NCI-H1417 (cell line): ENCODE measurements at regions not wholly inside any gene's neighbourhood (a gene's known extent, or its start where the extent isn't known, plus 50 kb on each side); places are given as distances from the start of the nearest gene placed in this dataset.
"Not testable (repeated sequence)": the region's sequence is repeated elsewhere in the genome, so short reads cannot be mapped to it uniquely, and the experiment has no call there.

Source experiments
- DNase-seq, 3 experiments: peaks; one replicate each; lab custom pipeline; 2025; lab: John Stamatoyannopoulos, UW

- DNase-seq: no peak
These were observed 218.4 kb upstream of the FN1 start for GRCh38 chr2:215654148-215654819.

GRCh38 chr2:215653344-215654030 lies 217.6 kb upstream of the FN1 start:
- DNase-seq: no peak

GRCh38 chr2:215652388-215652787 lies 216.5 kb upstream of the FN1 start:
- no peak for DNase-seq

- DNase-seq: no peak
These were observed 215.5 kb upstream of the FN1 start for GRCh38 chr2:215651412-215651811.

- no peak for DNase-seq
These were observed 208.5 kb upstream of the FN1 start for GRCh38 chr2:215644233-215644897.

GRCh38 chr2:215638687-215639086 lies 202.8 kb upstream of the FN1 start:
- DNase-seq: no peak

GRCh38 chr2:215637651-215638050 lies 201.8 kb upstream of the FN1 start:
- no peak for DNase-seq

GRCh38 chr2:215636816-215637215 lies 200.9 kb upstream of the FN1 start:
- no peak for DNase-seq

GRCh38 chr2:215635788-215636139 lies 199.9 kb upstream of the FN1 start:
- no peak for DNase-seq

- no peak for DNase-seq
These were observed 199.4 kb upstream of the FN1 start for GRCh38 chr2:215635071-215635787.

- no peak for DNase-seq
These were observed 197.5 kb upstream of the FN1 start for GRCh38 chr2:215633360-215633759.

GRCh38 chr2:215631696-215632095 lies 195.8 kb upstream of the FN1 start:
- no peak for DNase-seq

- not testable (repeated sequence) for DNase-seq
These were observed 194.9 kb upstream of the FN1 start for GRCh38 chr2:215630796-215631195.

GRCh38 chr2:215627771-215628170 lies 191.9 kb upstream of the FN1 start:
- no peak for DNase-seq

GRCh38 chr2:215626812-215627281 lies 191.0 kb upstream of the FN1 start:
- DNase-seq: no peak

- DNase-seq: no peak
These were observed 190.2 kb upstream of the FN1 start for GRCh38 chr2:215626063-215626462.

GRCh38 chr2:215625207-215625606 lies 189.3 kb upstream of the FN1 start:
- peak in 1 of 3 experiments; percentile 5 for DNase-seq

GRCh38 chr2:215624423-215624829 lies 188.6 kb upstream of the FN1 start:
- no peak for DNase-seq

GRCh38 chr2:215622837-215623236 lies 187.0 kb upstream of the FN1 start:
- peak in 1 of 3 experiments; percentile 30 for DNase-seq

- DNase-seq: no peak
These were observed 185.5 kb upstream of the FN1 start for GRCh38 chr2:215621381-215621780.

GRCh38 chr2:215620528-215620927 lies 184.7 kb upstream of the FN1 start:
- no peak for DNase-seq

GRCh38 chr2:215619989-215620388 lies 184.1 kb upstream of the FN1 start:
- DNase-seq: peak; percentile 61 to 93 (median 78)
